H1 (cell line): ENCODE measurements at regions not wholly inside any gene's neighbourhood (a gene's known extent, or its start where the extent isn't known, plus 50 kb on each side); places are given as distances from the start of the nearest gene placed in this dataset.

Experiments
- CTCF ChIA-PET: fragments of 300-600 bp; sonication (Branson Sonifier 250); formaldehyde crosslinking; loops from one replicate; lab custom pipeline; 2021; ENCODE audit not compliant: partially characterized antibody; lab: Charles Lee
- POLR2A ChIA-PET: fragments of 300-600 bp; sonication (Branson Sonifier 250); formaldehyde crosslinking; loops from one replicate; lab custom pipeline; 2021; ENCODE audit warnings: inconsistent platforms; ENCODE audit not compliant: partially characterized antibody; lab: Charles Lee
- DNase-seq, 2 experiments: peaks; one replicate each; pipeline versions ENCODE4 v3.0.0 to v3.0.0-alpha.2; 2010 to 2022; ENCODE audit warnings: low spot score in 2 of 2, low read depth in 1 of 2, mixed read lengths in 1 of 2
- FAIRE-seq: peaks from 2 replicates; lab custom pipeline; 2011; peaks lifted over from hg19 to GRCh38; lab: Jason Lieb, UNC
- H2AFZ ChIP-seq: 2 replicates; pipeline ENCODE4 v1.8.1; 2012; ENCODE audit warnings: low read length, inconsistent platforms
- H2AK5ac ChIP-seq: 2 replicates; pipeline ENCODE4 v1.6.1; 2013; ENCODE audit warnings: low read depth, low read length
- H2BK120ac ChIP-seq: replicated peaks from 2 replicates; pipeline ENCODE3; 2013; ENCODE audit warnings: low read depth, low read length, inconsistent platforms
- H2BK12ac ChIP-seq: 2 replicates; pipeline ENCODE4 v1.6.1; 2013; ENCODE audit warnings: low read depth, low read length
- H2BK15ac ChIP-seq: 2 replicates; pipeline ENCODE4 v1.6.1; 2013; ENCODE audit warnings: low read length
- H2BK20ac ChIP-seq: 2 replicates; pipeline ENCODE4 v1.6.1; 2013; ENCODE audit warnings: low read length
- H2BK5ac ChIP-seq: 2 replicates; pipeline ENCODE4 v1.6.1; 2013; ENCODE audit warnings: low read depth, low read length
- H3K14ac ChIP-seq: 2 replicates; pipeline ENCODE4 v1.6.1; 2013; ENCODE audit warnings: inconsistent platforms; ENCODE audit not compliant: insufficient read length
- H3K18ac ChIP-seq: 2 replicates; pipeline ENCODE4 v1.6.1; 2013; ENCODE audit warnings: low read length; ENCODE audit errors: extremely low read depth
- H3K23ac ChIP-seq: 2 replicates; pipeline ENCODE4 v1.6.1; 2013; ENCODE audit warnings: inconsistent platforms; ENCODE audit not compliant: insufficient read length
- H3K23me2 ChIP-seq: 2 replicates; pipeline ENCODE4 v1.6.1; 2013; ENCODE audit warnings: low read depth, low read length
- H3K27ac ChIP-seq: 2 replicates; pipeline ENCODE4 v1.6.1; 2011; ENCODE audit warnings: low read depth, low read length, inconsistent platforms
- H3K27me3 ChIP-seq, 4 experiments: replicated peaks in 1 of 4; 1 replicate in 1 of 4; 2 replicates in 3 of 4; pipeline versions ENCODE4 v1.6.1 to v1.8.1; 2011 to 2013; ENCODE audit warnings: low read length in 3 of 4, mild to moderate bottlenecking in 3 of 4, inconsistent platforms in 2 of 4, mixed read lengths in 2 of 4, moderate library complexity in 1 of 4; ENCODE audit not compliant: control insufficient read depth in 3 of 4, insufficient read depth in 3 of 4; ENCODE audit errors: extremely low read depth in 1 of 4
- H3K36me3 ChIP-seq, 4 experiments: 2 replicates each; pipeline versions ENCODE4 v1.6.1 to v1.8.1; 2011 to 2013; ENCODE audit warnings: mild to moderate bottlenecking in 4 of 4, low read length in 3 of 4, moderate library complexity in 2 of 4, control low read depth in 1 of 4, inconsistent platforms in 1 of 4; ENCODE audit not compliant: insufficient read depth in 4 of 4, control insufficient read depth in 2 of 4
- H3K4ac ChIP-seq: replicated peaks from 2 replicates; pipeline ENCODE3; 2013; ENCODE audit warnings: low read length, low read depth, mixed read lengths, inconsistent platforms; ENCODE audit not compliant: insufficient read length
- H3K4me1 ChIP-seq, 4 experiments: replicated peaks in 1 of 4; 1 replicate in 1 of 4; 2 replicates in 3 of 4; pipeline versions ENCODE4 v1.6.1 to v1.8.1; 2011 to 2013; ENCODE audit warnings: low read length in 3 of 4, inconsistent platforms in 2 of 4, mixed read lengths in 1 of 4; ENCODE audit not compliant: insufficient read depth in 4 of 4, control insufficient read depth in 3 of 4
- H3K4me2 ChIP-seq, 2 experiments: 2 replicates each; pipeline versions ENCODE4 v1.6.1 to v1.8.1; 2011 to 2013; ENCODE audit warnings: low read depth in 2 of 2, low read length in 2 of 2, control low read depth in 1 of 2, inconsistent platforms in 1 of 2, mild to moderate bottlenecking in 1 of 2; ENCODE audit not compliant: insufficient read depth in 1 of 2
- H3K4me3 ChIP-seq, 4 experiments: fragments of 200-600, 300-600 bp in 1 of 4; sonication (generic), shearing (Covaris generic), sonication (Bioruptor Twin) in 1 of 4; 2 replicates each; pipeline versions ENCODE4 v1.5.1 to v1.8.1; 2011 to 2016; ENCODE audit warnings: low read length in 4 of 4, low read depth in 3 of 4, control low read depth in 2 of 4, inconsistent platforms in 2 of 4, mild to moderate bottlenecking in 2 of 4, mixed read lengths in 1 of 4, moderate library complexity in 1 of 4; ENCODE audit not compliant: insufficient read depth in 2 of 4; ENCODE audit errors: extremely low read depth in 1 of 4
- H3K56ac ChIP-seq: replicated peaks from 2 replicates; pipeline ENCODE3; 2013; ENCODE audit warnings: low read depth, mild to moderate bottlenecking, mixed read lengths, low read length, inconsistent platforms; ENCODE audit not compliant: insufficient read length
- H3K79me1 ChIP-seq: 2 replicates; pipeline ENCODE4 v1.6.1; 2013; ENCODE audit warnings: low read depth, low read length, control low read depth
- H3K79me2 ChIP-seq, 2 experiments: 2 replicates each; pipeline versions ENCODE4 v1.6.1 to v1.8.1; 2012 to 2013; ENCODE audit warnings: low read length in 2 of 2, mild to moderate bottlenecking in 2 of 2, inconsistent platforms in 1 of 2; ENCODE audit not compliant: insufficient read depth in 2 of 2, control insufficient read depth in 1 of 2
- H3K9ac ChIP-seq, 4 experiments: replicated peaks in 1 of 4; 1 replicate in 1 of 4; 2 replicates in 3 of 4; pipeline versions ENCODE4 v1.6.1 to v1.8.1; 2011 to 2013; ENCODE audit warnings: low read depth in 3 of 4, low read length in 3 of 4, control low read depth in 2 of 4, mild to moderate bottlenecking in 2 of 4, moderate library complexity in 2 of 4, inconsistent platforms in 1 of 4; ENCODE audit errors: extremely low read depth in 1 of 4
- H3K9me3 ChIP-seq, 2 experiments: 2 replicates each; pipeline versions ENCODE4 v1.6.1 to v1.8.1; 2012 to 2013; ENCODE audit warnings: mild to moderate bottlenecking in 2 of 2, moderate library complexity in 2 of 2, control low read depth in 1 of 2, inconsistent platforms in 1 of 2, low read depth in 1 of 2, low read length in 1 of 2, mixed read lengths in 1 of 2; ENCODE audit not compliant: insufficient read depth in 2 of 2
- H4K20me1 ChIP-seq, 2 experiments: replicated peaks in 1 of 2; 2 replicates each; pipeline versions ENCODE3 to v1.8.1; 2011 to 2013; ENCODE audit warnings: inconsistent platforms in 2 of 2, low read length in 2 of 2, mild to moderate bottlenecking in 1 of 2; ENCODE audit not compliant: insufficient read depth in 2 of 2, control insufficient read depth in 1 of 2
- H4K5ac ChIP-seq: 2 replicates; pipeline ENCODE4 v1.6.1; 2013; ENCODE audit warnings: low read length, low read depth, mixed read lengths, inconsistent platforms; ENCODE audit not compliant: insufficient read length
- H4K8ac ChIP-seq: 2 replicates; pipeline ENCODE4 v1.8.0; 2013; ENCODE audit warnings: mild to moderate bottlenecking, moderate library complexity, low read length, inconsistent platforms; ENCODE audit not compliant: insufficient read depth; ENCODE audit errors: extremely low read depth
- H4K91ac ChIP-seq: replicated peaks from 2 replicates; pipeline ENCODE3; 2013; ENCODE audit warnings: low read length, mixed read lengths, inconsistent platforms; ENCODE audit not compliant: insufficient read length
- ATF3 ChIP-seq: IDR thresholded peaks from 2 replicates; pipeline ENCODE4 v1.6.1; 2011; ENCODE audit warnings: low read depth, mild to moderate bottlenecking, low read length; ENCODE audit not compliant: insufficient read depth
- CEBPB ChIP-seq: IDR thresholded peaks from 2 replicates; pipeline ENCODE4 v1.6.1; 2012; ENCODE audit warnings: low read depth, low read length
- CTBP2 ChIP-seq: IDR thresholded peaks from 2 replicates; pipeline ENCODE4 v1.7.0; 2011; ENCODE audit warnings: borderline replicate concordance, mild to moderate bottlenecking, moderate library complexity, mixed read lengths, low read length; ENCODE audit not compliant: insufficient read depth, insufficient read length
- EGR1 ChIP-seq: IDR thresholded peaks from 2 replicates; pipeline ENCODE4 v1.6.1; 2011; ENCODE audit warnings: low read depth, low read length, borderline replicate concordance
- JUN ChIP-seq: IDR thresholded peaks from 2 replicates; pipeline ENCODE4 v1.6.1; 2011; ENCODE audit warnings: low read depth, mild to moderate bottlenecking, improper control_type of control experiment, low read length
- KDM1A ChIP-seq: fragments of 200-600, 300-600 bp; sonication (generic); IDR thresholded peaks from 2 replicates; pipeline ENCODE4 v1.7.1; 2016; ENCODE audit warnings: mild to moderate bottlenecking, low read length, borderline replicate concordance
- NRF1 ChIP-seq: IDR thresholded peaks from 2 replicates; pipeline ENCODE4 v1.6.1; 2011; ENCODE audit warnings: mild to moderate bottlenecking, low read depth, low read length, improper control_type of control experiment
- POLR2A ChIP-seq, 2 experiments: IDR thresholded peaks; 1 replicate in 1 of 2; 2 replicates in 1 of 2; pipeline ENCODE4 v1.6.1; 2011; ENCODE audit warnings: low read depth in 2 of 2, low read length in 2 of 2, mild to moderate bottlenecking in 2 of 2; ENCODE audit errors: control extremely low read depth in 1 of 2
- RAD21 ChIP-seq, 2 experiments: IDR thresholded peaks in 1 of 2; conservative IDR thresholded peaks in 1 of 2; 2 replicates each; pipeline ENCODE4 v1.6.1; 2011; ENCODE audit warnings: low read depth in 2 of 2, low read length in 2 of 2, improper control_type of control experiment in 1 of 2, inconsistent platforms in 1 of 2, mild to moderate bottlenecking in 1 of 2, moderate library complexity in 1 of 2
- RXRA ChIP-seq: IDR thresholded peaks from 2 replicates; pipeline ENCODE4 v1.6.1; 2011; ENCODE audit warnings: low read depth, mild to moderate bottlenecking, low read length, moderate library complexity; ENCODE audit not compliant: insufficient read depth
- SUZ12 ChIP-seq: fragments of 200-600 bp; sonication (generic); IDR thresholded peaks from 2 replicates; pipeline ENCODE4 v1.6.1; 2012; ENCODE audit warnings: mild to moderate bottlenecking, inconsistent platforms, low read length, moderate library complexity, mixed read lengths

GRCh38 chr2:154637456-154637855 is 61.0 kb upstream of the KCNJ3 start:
- no peak overlapping the region for H3K9ac ChIP-seq
- H3K14ac ChIP-seq: no peak overlapping the region
- ChIA-PET CTCF (interaction anchor here (1.0 to 1.4 kb wide), 2 partner anchors 14 to 36 kb away, joined by 3 to 6 read pairs; no protein-coding TSS in a partner anchor), POLR2A (no interaction called here)
- no peak overlapping the region for H2BK20ac ChIP-seq
- H4K91ac ChIP-seq: no peak overlapping the region
- no peak overlapping the region for H4K5ac ChIP-seq
- H3K4me3 ChIP-seq: no peak overlapping the region
- no peaks in the 10 kb centered on the region for H4K20me1 ChIP-seq
- H2BK12ac ChIP-seq: no peak overlapping the region
- peaks cover 0 to 3% (median 1%) of the 10 kb centered on the region in 4 experiments; a peak in 2 of 7 replicates for H3K4me1 ChIP-seq
- no peak overlapping the region for H3K18ac ChIP-seq
- H2BK5ac ChIP-seq: no peak overlapping the region
- H3K79me2 ChIP-seq: no peaks in the 10 kb centered on the region
- no peak overlapping the region for H2AFZ ChIP-seq
- H2AK5ac ChIP-seq: no peak overlapping the region
- H3K23me2 ChIP-seq: no peaks in the 10 kb centered on the region
- H3K56ac ChIP-seq: no peak overlapping the region
- no peaks in the 10 kb centered on the region for H3K36me3 ChIP-seq
- DNase-seq (no peak), FAIRE-seq (peak; percentile 13)
- no peak overlapping the region for H2BK15ac ChIP-seq
- H3K23ac ChIP-seq: no peak overlapping the region
- H2BK120ac ChIP-seq: no peak overlapping the region
- no peaks in the 10 kb centered on the region for H3K9me3 ChIP-seq
- H3K27me3 ChIP-seq: no peaks in the 10 kb centered on the region
- no peak overlapping the region for H3K4ac ChIP-seq
- no peaks in the 10 kb centered on the region for H3K79me1 ChIP-seq
- no peak overlapping the region for H3K27ac ChIP-seq
- H3K4me2 ChIP-seq: no peak overlapping the region
- H4K8ac ChIP-seq: no peak overlapping the region
- TF ChIP-seq RAD21 (IDR thresholded peaks at IDR 0.05 in 1 of 2, conservative IDR thresholded peaks at IDR 0.05 in 1 of 2; ENCODE audit: low read depth in 2 of 2, low read length in 2 of 2) (no peak), RXRA (no peak), POLR2A (IDR thresholded peaks at IDR 0.05; ENCODE audit: control extremely low read depth in 1 of 2, low read depth in 2 of 2, low read length in 2 of 2) (no peak), CTBP2 (no peak), KDM1A (no peak), EGR1 (no peak), JUN (no peak), NRF1 (no peak), ATF3 (no peak), SUZ12 (no peak), CEBPB (no peak)
